DOHH2 (cell line): ENCODE measurements at regions not wholly inside any gene's neighbourhood (a gene's known extent, or its start where the extent isn't known, plus 50 kb on each side); places are given as distances from the start of the nearest gene placed in this dataset.

Experiments
- H3F3A ChIP-seq: fragments of 200-600 bp; sonication (generic), shearing (Covaris generic); 2 replicates; pipeline ENCODE4 v1.6.0; 2016; ENCODE audit warnings: antibody characterized with exemption, mild to moderate bottlenecking; ENCODE audit not compliant: control insufficient read depth, insufficient read depth
- H3K27ac ChIP-seq: fragments of 200-600 bp; sonication (generic); 2 replicates; pipeline ENCODE4 v1.5.1; 2014; ENCODE audit warnings: low read depth, mild to moderate bottlenecking, low read length, moderate library complexity
- H3K27me3 ChIP-seq: fragments of 200-600 bp; sonication (generic); 2 replicates; pipeline ENCODE4 v1.6.1; 2014; ENCODE audit warnings: mild to moderate bottlenecking, low read length, mixed read lengths; ENCODE audit not compliant: control insufficient read depth
- H3K36me3 ChIP-seq: fragments of 200-600 bp; sonication (generic); 2 replicates; pipeline ENCODE4 v1.6.1; 2014; ENCODE audit warnings: mild to moderate bottlenecking, low read length, moderate library complexity, mixed read lengths; ENCODE audit not compliant: control insufficient read depth
- H3K4me1 ChIP-seq: fragments of 200-600 bp; sonication (generic); 2 replicates; pipeline ENCODE4 v1.6.1; 2014; ENCODE audit warnings: mild to moderate bottlenecking, low read length, mixed read lengths; ENCODE audit not compliant: control insufficient read depth
- H3K4me2 ChIP-seq: fragments of 200-600 bp; sonication (generic); 2 replicates; pipeline ENCODE4 v1.6.0; 2014; ENCODE audit warnings: mild to moderate bottlenecking, low read length, moderate library complexity
- H3K4me3 ChIP-seq: fragments of 200-600 bp; sonication (generic); 2 replicates; pipeline ENCODE4 v1.5.1; 2014; ENCODE audit warnings: mild to moderate bottlenecking, low read length, mixed read lengths
- H3K79me2 ChIP-seq: fragments of 200-600 bp; sonication (generic); 2 replicates; pipeline ENCODE4 v1.6.1; 2014; ENCODE audit warnings: mild to moderate bottlenecking, low read length, mixed read lengths; ENCODE audit not compliant: control insufficient read depth
- H3K9me2 ChIP-seq: fragments of 200-600 bp; sonication (generic); replicated peaks from 2 replicates; pipeline ENCODE4 v1.6.1; 2014; ENCODE audit warnings: mild to moderate bottlenecking, low read length, mixed read lengths; ENCODE audit not compliant: control insufficient read depth
- H3K9me3 ChIP-seq: fragments of 200-600 bp; sonication (generic); 2 replicates; pipeline ENCODE4 v1.6.1; 2014; ENCODE audit warnings: antibody characterized with exemption, low read length, mixed read lengths; ENCODE audit not compliant: control insufficient read depth, insufficient read depth
- H4K20me1 ChIP-seq: fragments of 200-600 bp; sonication (generic); 2 replicates; pipeline ENCODE4 v1.6.0; 2014; ENCODE audit warnings: low read depth, mild to moderate bottlenecking, antibody characterized with exemption, low read length, moderate library complexity; ENCODE audit not compliant: control insufficient read depth, insufficient read depth
- CTCF ChIP-seq: fragments of 200-600 bp; sonication (generic); IDR thresholded peaks from one replicate; pipeline ENCODE4 v1.5.1; 2014; ENCODE audit warnings: antibody characterized with exemption, mild to moderate bottlenecking, low read depth, low read length; ENCODE audit not compliant: poor library complexity, severe bottlenecking
- EZH2phosphoT487 ChIP-seq: fragments of 200-600 bp; sonication (generic); IDR thresholded peaks from 2 replicates; pipeline ENCODE4 v1.6.1; 2017; ENCODE audit warnings: borderline replicate concordance, mild to moderate bottlenecking, antibody characterized with exemption, low read length, moderate library complexity, mixed read lengths

- no peak overlapping the region for H3K4me3 ChIP-seq
- H3F3A ChIP-seq: no peaks in the 10 kb centered on the region
- TF ChIP-seq EZH2phosphoT487 (no peak), CTCF (no peak)
- H3K4me2 ChIP-seq: no peak overlapping the region
- H3K27me3 ChIP-seq: no peaks in the 10 kb centered on the region
- H3K79me2 ChIP-seq: no peaks in the 10 kb centered on the region
- H3K36me3 ChIP-seq: no peaks in the 10 kb centered on the region
- H3K4me1 ChIP-seq: no peaks in the 10 kb centered on the region
- no peaks in the 10 kb centered on the region for H4K20me1 ChIP-seq
- H3K9me3 ChIP-seq: no peaks in the 10 kb centered on the region
- no peak overlapping the region for H3K27ac ChIP-seq
- no peaks in the 10 kb centered on the region for H3K9me2 ChIP-seq
These were observed 547.0 kb downstream of the MBD2 start for GRCh38 chr18:53677480-53677879.

- no peak for TF ChIP-seq CTCF
- no peak for TF ChIP-seq EZH2phosphoT487
- H3F3A ChIP-seq: no peaks in the 10 kb centered on the region
- no peaks in the 10 kb centered on the region for H3K4me1 ChIP-seq
- no peaks in the 10 kb centered on the region for H4K20me1 ChIP-seq
- H3K9me3 ChIP-seq: no peaks in the 10 kb centered on the region
- H3K4me2 ChIP-seq: no peak overlapping the region
- no peaks in the 10 kb centered on the region for H3K36me3 ChIP-seq
- H3K79me2 ChIP-seq: no peaks in the 10 kb centered on the region
- no peaks in the 10 kb centered on the region for H3K9me2 ChIP-seq
- no peak overlapping the region for H3K4me3 ChIP-seq
- no peak overlapping the region for H3K27ac ChIP-seq
- no peaks in the 10 kb centered on the region for H3K27me3 ChIP-seq
These were observed 558.8 kb downstream of the MBD2 start for GRCh38 chr18:53665701-53666100.

- no peak for TF ChIP-seq EZH2phosphoT487
- no peak for TF ChIP-seq CTCF
- no peak overlapping the region for H3K27ac ChIP-seq
- H4K20me1 ChIP-seq: no peaks in the 10 kb centered on the region
- H3K27me3 ChIP-seq: no peaks in the 10 kb centered on the region
- no peak overlapping the region for H3K4me3 ChIP-seq
- H3K36me3 ChIP-seq: no peaks in the 10 kb centered on the region
- H3K79me2 ChIP-seq: no peaks in the 10 kb centered on the region
- no peak overlapping the region for H3K4me2 ChIP-seq
- H3K4me1 ChIP-seq: no peaks in the 10 kb centered on the region
- no peaks in the 10 kb centered on the region for H3K9me2 ChIP-seq
- no peaks in the 10 kb centered on the region for H3F3A ChIP-seq
- H3K9me3 ChIP-seq: no peaks in the 10 kb centered on the region
These were observed 559.9 kb downstream of the MBD2 start for GRCh38 chr18:53664575-53664974.

GRCh38 chr18:53660306-53660705, 564.2 kb downstream of the MBD2 start:
- TF ChIP-seq CTCF (no peak), EZH2phosphoT487 (no peak)
- Histone ChIP-seq H3K27ac (no peak overlapping the region), H3K9me3 (no peaks in the 10 kb centered on the region)

More at GRCh38 chr18:53660306-53660705, 564.2 kb downstream of the MBD2 start:
- Histone ChIP-seq H3K79me2 (no peaks in the 10 kb centered on the region), H3K27me3 (no peaks in the 10 kb centered on the region), H3F3A (no peaks in the 10 kb centered on the region), H3K4me3 (no peak overlapping the region), H4K20me1 (no peaks in the 10 kb centered on the region), H3K4me1 (no peaks in the 10 kb centered on the region), H3K9me2 (no peaks in the 10 kb centered on the region), H3K36me3 (no peaks in the 10 kb centered on the region), H3K4me2 (no peak overlapping the region)
